Testis (tissue), 2 donors: ENCODE measurements at regions not wholly inside any gene's neighbourhood (a gene's known extent, or its start where the extent isn't known, plus 50 kb on each side); places are given as distances from the start of the nearest gene placed in this dataset.

Experiments
- DNase-seq: peaks from one replicate; pipeline ENCODE4 v3.0.0-alpha.2; 2019
- H3K27ac ChIP-seq, 2 donors: fragments of 200-600 bp; sonication (generic); one replicate each; pipeline ENCODE4 v1.5.1; 2019
- H3K27me3 ChIP-seq: fragments of 200-600 bp; sonication (generic); one replicate; pipeline ENCODE4 v1.5.1; 2019
- H3K36me3 ChIP-seq: fragments of 200-600 bp; sonication (generic); one replicate; pipeline ENCODE4 v1.5.1; 2017; ENCODE audit warnings: low read depth; ENCODE audit errors: missing control alignments
- H3K4me1 ChIP-seq: fragments of 200-600 bp; sonication (generic); one replicate; pipeline ENCODE4 v1.5.1; 2019
- H3K4me3 ChIP-seq, 2 donors: fragments of 200-600 bp; sonication (generic); one replicate each; pipeline ENCODE4 v1.5.1; 2017 to 2019
- H3K9me3 ChIP-seq: fragments of 200-600 bp; sonication (generic); one replicate; pipeline ENCODE4 v1.5.1; 2017
- CTCF ChIP-seq, 3 experiments: fragments of 450-650 bp in 2 of 3; fragments of 200-600 bp in 1 of 3; sonication (generic) in 1 of 3; IDR thresholded peaks; one replicate each; pipeline ENCODE4 v1.5.1; 2016 to 2019; ENCODE audit warnings: antibody characterized with exemption in 3 of 3, mild to moderate bottlenecking in 2 of 3, moderate library complexity in 1 of 3
- POLR2A ChIP-seq: fragments of 450-650 bp; IDR thresholded peaks from one replicate; pipeline ENCODE4 v1.6.1; 2017; ENCODE audit warnings: antibody characterized with exemption, mild to moderate bottlenecking, moderate library complexity
- WGBS, 2 donors: methylation state at CpG; one replicate each; pipeline ENCODE4 v1.1.5; 2018; 5-methylcytosine and 5-hydroxymethylcytosine counted together
- intact Hi-C: fragments of 100-400 bp; cut with DNase I; formaldehyde crosslinking; loops from one replicate; pipeline ENCODE4 v1.15.1; 2023; ENCODE audit warnings: low total_unique reads

- intact Hi-C loops: no loop called here
- TF ChIP-seq CTCF (IDR thresholded peaks at IDR 0.05) (no peak), POLR2A (no peak)
- H3K27me3 ChIP-seq: no peaks in the 10 kb centered on the region
- H3K9me3 ChIP-seq: no peaks in the 10 kb centered on the region
- no peak overlapping the region for H3K4me3 ChIP-seq
- DNase-seq: no peak
- H3K4me1 ChIP-seq: peaks cover 3% of the 10 kb centered on the region
- 86 to 90% methylated on average over 1 to 3 of the region's 3 CpGs for WGBS, 2 donors
- H3K36me3 ChIP-seq: no peaks in the 10 kb centered on the region
- no peak overlapping the region for H3K27ac ChIP-seq
Observed at GRCh38 chr12:17204289-17205054, 598.5 kb upstream of the LMO3 start.

- Histone ChIP-seq H3K27me3 (no peaks in the 10 kb centered on the region), H3K27ac (no peak overlapping the region), H3K4me3 (no peak overlapping the region), H3K9me3 (no peaks in the 10 kb centered on the region), H3K36me3 (no peaks in the 10 kb centered on the region), H3K4me1 (no peaks in the 10 kb centered on the region)
- 82 to 97% methylated on average over 2 to 5 of the region's 5 CpGs for WGBS, 2 donors
- TF ChIP-seq POLR2A: no peak
- no peak for TF ChIP-seq CTCF (IDR thresholded peaks at IDR 0.05)
- no peak for DNase-seq
- intact Hi-C loops: no loop called here
Observed at GRCh38 chr12:17203497-17203896, 597.5 kb upstream of the LMO3 start.

GRCh38 chr12:17197971-17198370 is 592.0 kb upstream of the LMO3 start:
- TF ChIP-seq CTCF (IDR thresholded peaks at IDR 0.05) (no peak), POLR2A (no peak)
- DNase-seq: no peak
- no peak overlapping the region for H3K4me3 ChIP-seq
- 67 to 85% methylated on average over 3 of the region's 3 CpGs for WGBS, 2 donors
- intact Hi-C loops: no loop called here
- no peaks in the 10 kb centered on the region for H3K36me3 ChIP-seq
- H3K27me3 ChIP-seq: no peaks in the 10 kb centered on the region
- H3K27ac ChIP-seq: no peak overlapping the region
- no peaks in the 10 kb centered on the region for H3K4me1 ChIP-seq
- H3K9me3 ChIP-seq: no peaks in the 10 kb centered on the region

- no peaks in the 10 kb centered on the region for H3K4me1 ChIP-seq
- TF ChIP-seq POLR2A: no peak
- TF ChIP-seq CTCF (IDR thresholded peaks at IDR 0.05): no peak
- H3K36me3 ChIP-seq: no peaks in the 10 kb centered on the region
- H3K27ac ChIP-seq: no peak overlapping the region
- H3K9me3 ChIP-seq: no peaks in the 10 kb centered on the region
- no peak overlapping the region for H3K4me3 ChIP-seq
- no peak for DNase-seq
- intact Hi-C loops: no loop called here
- WGBS, 2 donors: 48 to 60% methylated on average over 1 of the region's 1 CpG
- H3K27me3 ChIP-seq: no peaks in the 10 kb centered on the region
Observed at GRCh38 chr12:17192721-17193120, 586.8 kb upstream of the LMO3 start.
